ENCODE measurements at regions not wholly inside any gene's neighbourhood (a gene's known extent, or its start where the extent isn't known, plus 50 kb on each side); places are given as distances from the start of the nearest gene placed in this dataset.

GRCh38 chr16:86308514-86308913 is 201.8 kb upstream of the FOXF1 start:
- DNase-seq (ENCODE audit: low read depth): no peak
- TF ChIP-seq CTCF (IDR thresholded peaks at IDR 0.05; ENCODE audit: insufficient read depth, low read depth, low read length): no peak
- H3K4me3 ChIP-seq (ENCODE audit: low read depth, low read length): no peak overlapping the region

GRCh38 chr16:86313631-86314030 is 196.7 kb upstream of the FOXF1 start:
- DNase-seq (ENCODE audit: low read depth): no peak
- no peak for TF ChIP-seq CTCF (IDR thresholded peaks at IDR 0.05; ENCODE audit: insufficient read depth, low read depth, low read length)
- no peak overlapping the region for H3K4me3 ChIP-seq (ENCODE audit: low read depth, low read length)

GRCh38 chr16:86314402-86315025 is 195.8 kb upstream of the FOXF1 start:
- no peak overlapping the region for H3K4me3 ChIP-seq (ENCODE audit: low read depth, low read length)
- no peak for TF ChIP-seq CTCF (IDR thresholded peaks at IDR 0.05; ENCODE audit: insufficient read depth, low read depth, low read length)
- peak; percentile 68 for DNase-seq (ENCODE audit: low read depth)

DNA sequence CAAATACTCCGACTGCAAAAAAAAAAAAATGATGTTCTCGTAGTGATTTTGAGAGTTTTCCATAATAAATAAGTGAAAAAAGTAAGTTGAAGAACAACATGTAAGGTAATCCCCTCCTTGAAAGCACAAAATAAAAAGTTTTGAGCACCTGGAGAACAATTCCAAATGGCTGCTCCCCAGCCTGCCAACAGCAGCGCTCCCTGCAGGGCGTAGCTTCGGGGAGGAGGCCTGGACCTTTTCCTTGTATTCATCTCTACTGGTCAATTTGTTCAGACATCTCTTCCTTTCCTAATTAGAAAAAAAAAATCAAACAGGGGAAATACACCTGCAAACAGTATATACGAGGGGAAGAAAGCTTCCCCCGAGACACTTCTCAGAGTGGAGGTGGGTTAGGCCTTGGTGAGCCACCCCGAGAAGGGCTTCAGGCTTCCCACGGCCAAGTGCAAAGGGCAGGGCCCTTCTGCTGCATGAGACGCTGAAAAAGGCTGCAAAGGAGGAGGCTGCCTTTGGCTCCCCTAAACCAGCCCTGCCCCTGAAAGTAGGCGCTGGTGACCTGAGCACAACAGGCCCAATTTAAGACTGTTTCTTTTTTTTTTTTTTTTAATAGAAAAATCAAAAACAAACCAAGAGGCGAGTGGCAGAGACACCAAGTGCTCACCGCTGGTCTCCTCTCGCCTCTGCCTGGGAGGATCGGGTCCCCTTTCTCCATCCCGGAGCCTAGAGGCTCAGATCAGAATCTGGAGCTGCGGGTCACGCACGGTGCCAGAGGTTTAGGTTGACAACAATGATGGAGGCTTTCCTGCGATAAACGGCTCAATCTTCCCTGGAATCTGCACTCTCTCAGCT is 193.1 kb upstream of the FOXF1 start:
- no peak for DNase-seq (ENCODE audit: low read depth)
- H3K4me3 ChIP-seq (ENCODE audit: low read depth, low read length): no peak overlapping the region
- no peak for TF ChIP-seq CTCF (IDR thresholded peaks at IDR 0.05; ENCODE audit: insufficient read depth, low read depth, low read length)

DNA sequence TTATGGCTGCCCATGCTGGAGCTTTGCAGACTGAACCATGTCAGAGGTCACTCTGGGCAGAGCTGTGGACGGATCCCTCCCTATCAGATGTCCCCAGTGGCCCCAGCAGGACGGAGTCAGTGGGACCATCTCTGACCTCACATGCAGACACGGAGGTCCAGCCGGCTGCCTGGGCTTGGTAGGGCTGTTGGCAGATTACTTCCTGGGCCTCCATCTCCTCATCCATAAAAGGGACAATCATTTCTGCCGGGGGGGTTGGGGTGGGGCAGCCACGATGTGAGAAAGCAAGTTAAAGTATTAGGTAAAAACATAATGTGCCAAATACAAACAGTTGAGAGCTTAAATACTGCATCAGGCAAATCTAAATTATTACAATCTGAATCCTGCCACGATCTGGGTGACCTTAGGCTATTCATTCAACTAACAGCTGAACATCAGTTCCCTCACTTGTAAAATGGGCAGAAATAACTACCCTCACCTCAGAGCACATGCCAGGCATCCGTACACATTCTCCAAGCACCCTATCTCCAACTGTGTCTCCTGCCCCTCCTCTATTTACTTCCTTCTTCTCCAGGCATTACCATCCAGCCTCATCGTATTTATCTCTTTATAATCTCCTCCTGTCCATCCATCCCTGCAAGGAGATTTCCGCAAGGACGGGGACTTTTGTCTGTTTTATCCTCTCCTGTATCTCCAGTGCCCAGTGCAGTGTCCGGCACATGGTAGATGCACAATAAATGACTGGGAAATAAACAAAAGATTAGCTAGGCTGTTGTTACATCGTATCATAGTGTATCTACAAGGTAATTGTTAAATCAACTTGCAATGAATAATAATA is 192.3 kb upstream of the FOXF1 start:
- no peak for TF ChIP-seq CTCF (IDR thresholded peaks at IDR 0.05; ENCODE audit: insufficient read depth, low read depth, low read length)
- no peak overlapping the region for H3K4me3 ChIP-seq (ENCODE audit: low read depth, low read length)
- no peak for DNase-seq (ENCODE audit: low read depth)

GRCh38 chr16:86319585-86320236 is 190.6 kb upstream of the FOXF1 start:
- peak; percentile 85 for DNase-seq (ENCODE audit: low read depth)
- H3K4me3 ChIP-seq (ENCODE audit: low read depth, low read length): peak overlapping the region; percentile 31
- TF ChIP-seq CTCF (IDR thresholded peaks at IDR 0.05; ENCODE audit: insufficient read depth, low read depth, low read length): no peak

Data from fibroblast of villous mesenchyme (primary cell).